ENCODE measurements at regions not wholly inside any gene's neighbourhood (a gene's known extent, or its start where the extent isn't known, plus 50 kb on each side); places are given as distances from the start of the nearest gene placed in this dataset.
"Not testable (repeated sequence)": the region's sequence is repeated elsewhere in the genome, so short reads cannot be mapped to it uniquely, and the experiment has no call there.

- H3K27me3 ChIP-seq (replicated peaks; ENCODE audit: control insufficient read depth, insufficient read depth, low read length) = no peaks in the 10 kb centered on the region
- H3K36me3 ChIP-seq (ENCODE audit: control insufficient read depth, insufficient read depth, low read length) = no peaks in the 10 kb centered on the region
- no peak for DNase-seq (ENCODE audit: extremely low read depth, insufficient read length)
- H3K4me3 ChIP-seq (replicated peaks; ENCODE audit: low read depth, low read length) = no peak overlapping the region
- TF ChIP-seq CTCF (IDR thresholded peaks at IDR 0.05; ENCODE audit: insufficient read depth, low read length, poor library complexity, severe bottlenecking) = no peak
These were observed 217.6 kb downstream of the POTED start for GRCh38 chr21:13827201-13827600.

- H3K4me3 ChIP-seq (replicated peaks; ENCODE audit: low read depth, low read length); H3K36me3 ChIP-seq (ENCODE audit: control insufficient read depth, insufficient read depth, low read length); H3K27me3 ChIP-seq (replicated peaks; ENCODE audit: control insufficient read depth, insufficient read depth, low read length); DNase-seq (ENCODE audit: extremely low read depth, insufficient read length): not testable (repeated sequence)
These were observed 216.9 kb downstream of the POTED start for GRCh38 chr21:13826511-13826910.

GRCh38 chr21:13825218-13825778 lies 215.7 kb downstream of the POTED start:
- DNase-seq (ENCODE audit: extremely low read depth, insufficient read length) = not testable (repeated sequence)

GRCh38 chr21:13820286-13820685 lies 210.7 kb downstream of the POTED start:
- H3K4me3 ChIP-seq (replicated peaks; ENCODE audit: low read depth, low read length); H3K27me3 ChIP-seq (replicated peaks; ENCODE audit: control insufficient read depth, insufficient read depth, low read length); DNase-seq (ENCODE audit: extremely low read depth, insufficient read length); H3K36me3 ChIP-seq (ENCODE audit: control insufficient read depth, insufficient read depth, low read length): not testable (repeated sequence)

More at GRCh38 chr21:13825218-13825778, 215.7 kb downstream of the POTED start:
- not testable (repeated sequence) for H3K36me3 ChIP-seq (ENCODE audit: control insufficient read depth, insufficient read depth, low read length); H3K4me3 ChIP-seq (replicated peaks; ENCODE audit: low read depth, low read length); H3K27me3 ChIP-seq (replicated peaks; ENCODE audit: control insufficient read depth, insufficient read depth, low read length)

- H3K27me3 ChIP-seq (replicated peaks; ENCODE audit: control insufficient read depth, insufficient read depth, low read length); H3K4me3 ChIP-seq (replicated peaks; ENCODE audit: low read depth, low read length); H3K36me3 ChIP-seq (ENCODE audit: control insufficient read depth, insufficient read depth, low read length); DNase-seq (ENCODE audit: extremely low read depth, insufficient read length): not testable (repeated sequence)
These were observed 202.6 kb downstream of the POTED start for GRCh38 chr21:13812191-13812590.

- not testable (repeated sequence) for H3K36me3 ChIP-seq (ENCODE audit: control insufficient read depth, insufficient read depth, low read length); H3K27me3 ChIP-seq (replicated peaks; ENCODE audit: control insufficient read depth, insufficient read depth, low read length); DNase-seq (ENCODE audit: extremely low read depth, insufficient read length); H3K4me3 ChIP-seq (replicated peaks; ENCODE audit: low read depth, low read length)
These were observed 201.0 kb downstream of the POTED start for GRCh38 chr21:13810559-13810958.

GRCh38 chr21:13806444-13806843 lies 196.9 kb downstream of the POTED start:
- not testable (repeated sequence) for H3K4me3 ChIP-seq (replicated peaks; ENCODE audit: low read depth, low read length); H3K27me3 ChIP-seq (replicated peaks; ENCODE audit: control insufficient read depth, insufficient read depth, low read length); DNase-seq (ENCODE audit: extremely low read depth, insufficient read length); H3K36me3 ChIP-seq (ENCODE audit: control insufficient read depth, insufficient read depth, low read length)

- H3K27me3 ChIP-seq (replicated peaks; ENCODE audit: control insufficient read depth, insufficient read depth, low read length); H3K4me3 ChIP-seq (replicated peaks; ENCODE audit: low read depth, low read length): not testable (repeated sequence)
These were observed 193.2 kb downstream of the POTED start for GRCh38 chr21:13802757-13803156.

More at GRCh38 chr21:13802757-13803156, 193.2 kb downstream of the POTED start:
- H3K36me3 ChIP-seq (ENCODE audit: control insufficient read depth, insufficient read depth, low read length); DNase-seq (ENCODE audit: extremely low read depth, insufficient read length): not testable (repeated sequence)

Data from GM06990 (cell line).